ENCODE measurements at regions not wholly inside any gene's neighbourhood (a gene's known extent, or its start where the extent isn't known, plus 50 kb on each side); places are given as distances from the start of the nearest gene placed in this dataset.

DNA sequence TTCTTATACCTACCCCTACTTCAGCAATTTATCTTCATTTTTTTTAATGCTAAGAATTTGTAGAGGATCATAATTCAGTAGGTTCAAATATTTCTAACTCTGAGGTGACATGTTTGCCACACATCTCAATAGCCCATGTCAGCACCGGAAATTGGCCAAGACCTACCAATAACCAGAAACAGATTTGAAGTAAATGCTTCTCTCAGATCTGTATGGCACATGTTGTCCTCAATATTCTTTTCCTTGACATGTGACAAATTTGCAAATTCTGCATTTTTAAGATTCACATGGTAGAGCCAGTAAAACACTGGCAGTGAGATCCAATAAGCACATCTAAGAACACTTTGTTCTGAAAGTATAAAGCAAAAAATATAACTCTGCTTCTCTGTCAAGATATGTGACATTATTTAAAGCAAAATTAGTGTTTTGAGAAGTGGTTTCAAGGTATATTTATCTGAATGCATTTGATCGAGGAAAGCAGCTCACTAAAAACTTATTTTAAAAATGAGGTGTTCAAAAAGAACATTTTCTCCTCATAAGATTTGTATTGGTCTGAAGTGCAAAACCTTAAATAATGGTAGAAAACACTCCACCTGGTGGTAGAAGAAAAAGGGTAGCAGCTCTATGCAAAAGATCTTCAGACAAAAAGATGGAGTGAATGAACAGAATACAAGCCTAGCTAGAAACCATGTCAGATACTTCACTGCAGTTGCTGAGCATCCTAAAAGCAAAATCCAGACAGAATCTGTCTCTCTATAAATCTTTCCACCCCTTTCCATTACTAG lies 513.8 kb upstream of the FAM241A start:
- DNase-seq = peak; percentile 7

DNA sequence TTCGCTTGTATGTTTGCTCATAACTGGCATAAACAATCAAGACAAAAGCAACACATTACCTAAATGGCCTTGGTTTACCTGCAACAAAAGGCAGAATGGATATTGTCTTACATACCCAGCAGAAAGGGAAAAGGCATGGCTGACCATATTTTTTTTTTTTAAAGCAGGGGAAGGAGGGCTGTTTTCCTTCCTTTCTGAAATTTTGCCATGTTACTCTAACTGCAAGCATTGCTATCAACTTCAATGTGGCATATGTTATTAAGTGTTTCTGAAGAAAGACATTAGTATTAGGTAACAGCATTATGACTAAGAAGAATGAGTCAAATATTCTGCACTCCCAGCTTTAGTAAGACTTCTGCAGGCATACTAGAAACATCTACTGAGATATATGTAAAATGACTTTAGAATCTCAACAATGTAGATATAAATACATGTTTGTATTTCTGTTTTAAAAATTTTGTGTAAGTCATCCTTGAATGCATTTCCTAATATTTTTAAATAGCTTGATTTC lies 512.6 kb upstream of the FAM241A start:
- no peak for DNase-seq

DNA sequence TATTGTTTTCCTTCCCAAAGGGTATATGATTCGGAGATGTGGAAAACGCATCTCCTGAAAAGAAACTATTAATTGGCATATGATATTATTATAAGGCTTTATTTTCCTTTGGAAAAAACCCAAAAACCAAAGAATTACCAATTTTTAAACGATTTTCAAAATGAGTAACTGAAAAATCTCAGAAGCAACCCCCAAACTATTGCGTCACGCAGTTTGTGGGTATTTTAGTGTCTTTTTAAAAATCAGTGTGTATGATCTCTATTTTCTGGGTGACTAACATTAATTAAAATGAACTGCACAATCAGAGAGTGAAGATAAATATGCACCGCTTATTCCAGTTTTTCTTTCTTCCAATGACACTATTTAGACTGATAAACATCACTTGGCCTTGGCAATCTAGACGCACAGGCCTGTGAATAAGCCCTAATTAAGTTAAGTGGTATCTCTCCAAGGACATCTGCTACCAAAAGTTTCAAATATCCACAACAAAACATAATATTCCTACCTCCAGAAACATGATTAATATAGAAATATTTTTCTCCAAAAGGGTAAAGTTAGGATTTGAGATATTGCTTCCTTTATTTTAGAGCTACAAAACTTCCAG lies 511.5 kb upstream of the FAM241A start:
- no peak for DNase-seq

DNA sequence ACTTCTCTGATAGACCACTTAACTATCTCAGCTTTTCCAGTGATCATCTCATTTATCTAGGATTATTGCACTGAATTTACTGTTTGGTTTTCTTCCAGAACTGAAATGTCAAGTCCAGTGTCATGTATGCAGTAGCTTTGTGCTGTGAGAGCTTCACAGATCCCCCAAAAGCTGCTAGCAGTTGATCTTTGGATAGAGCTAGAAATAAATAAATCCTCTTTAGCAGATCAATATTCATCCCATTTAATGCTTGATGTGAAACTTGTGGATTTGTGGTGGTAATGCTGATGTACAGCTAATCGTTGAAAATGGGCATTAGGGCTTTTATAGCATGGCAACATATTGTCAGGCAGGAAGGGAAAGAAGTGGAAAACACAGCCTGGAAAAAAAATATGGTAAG lies 509.6 kb upstream of the FAM241A start:
- no peak for DNase-seq

GRCh38 chr4:111636961-111637585 lies 508.2 kb upstream of the FAM241A start:
- DNase-seq = no peak

GRCh38 chr4:111639120-111639690 lies 506.0 kb upstream of the FAM241A start:
- no peak for DNase-seq

- no peak for DNase-seq
Observed at GRCh38 chr4:111639876-111640275, 505.4 kb upstream of the FAM241A start.

GRCh38 chr4:111641813-111642579 lies 503.3 kb upstream of the FAM241A start:
- peak; percentile 85 for DNase-seq

DNA sequence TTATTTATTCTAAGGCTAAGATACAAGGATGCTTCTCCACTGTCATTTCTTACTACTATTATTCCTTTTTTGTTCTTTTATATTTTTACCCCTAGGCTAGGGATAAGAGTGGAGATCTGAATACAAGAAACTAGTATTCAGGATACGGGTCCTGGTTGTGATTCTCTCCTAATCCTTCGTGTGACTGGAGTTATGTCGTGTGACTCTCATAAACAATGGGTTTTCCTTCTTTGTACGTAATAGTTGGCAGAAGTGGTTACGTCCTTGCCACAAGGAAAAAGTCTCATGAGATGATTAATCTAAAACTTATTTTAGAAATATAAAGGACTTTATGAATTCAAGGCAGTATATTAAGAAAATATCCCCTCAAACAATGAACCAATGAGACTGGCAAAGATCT lies 497.2 kb upstream of the FAM241A start:
- no peak for DNase-seq

DNA sequence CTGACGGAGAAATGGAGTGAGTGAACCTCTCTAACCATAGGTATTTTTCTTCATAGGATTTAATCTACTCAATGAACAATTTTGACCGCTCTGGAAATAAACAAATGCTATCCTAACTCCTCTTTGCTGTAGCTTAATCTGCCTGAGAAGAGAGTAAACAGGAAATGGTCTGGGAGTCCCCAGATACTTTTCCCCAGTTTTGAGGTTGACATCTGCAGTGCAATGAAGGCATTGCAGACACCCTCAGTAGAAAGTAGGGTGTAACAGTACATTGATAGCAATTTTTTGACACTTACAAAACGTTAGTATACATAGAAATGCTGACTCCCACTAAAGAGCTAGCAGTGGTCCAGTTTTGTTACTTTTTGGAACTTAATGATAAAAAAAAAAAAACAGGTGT lies 495.9 kb upstream of the FAM241A start:
- DNase-seq = no peak

- no peak for DNase-seq
Observed at GRCh38 chr4:111650146-111650545, 495.1 kb upstream of the FAM241A start.

GRCh38 chr4:111650674-111651086 lies 494.6 kb upstream of the FAM241A start:
- no peak for DNase-seq

DNA sequence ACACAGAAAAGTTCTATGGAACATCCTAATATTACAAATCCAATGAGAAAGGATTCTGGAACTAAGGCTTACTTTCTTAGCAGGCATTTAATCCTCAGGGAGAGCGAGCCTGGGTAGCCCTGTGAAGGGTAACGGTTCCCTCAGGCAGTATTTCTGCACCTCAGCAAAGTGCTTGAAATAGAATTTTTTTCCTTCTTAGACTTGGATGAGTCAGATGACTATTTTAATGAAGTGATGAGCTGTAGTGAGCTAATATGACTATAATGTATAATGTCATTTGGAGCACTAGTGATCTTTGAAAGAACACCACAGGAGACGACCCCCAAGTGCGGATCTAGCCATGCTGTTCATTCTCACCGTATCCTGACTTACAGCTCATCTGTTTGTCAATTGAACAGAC lies 493.0 kb upstream of the FAM241A start:
- no peak for DNase-seq

DNA sequence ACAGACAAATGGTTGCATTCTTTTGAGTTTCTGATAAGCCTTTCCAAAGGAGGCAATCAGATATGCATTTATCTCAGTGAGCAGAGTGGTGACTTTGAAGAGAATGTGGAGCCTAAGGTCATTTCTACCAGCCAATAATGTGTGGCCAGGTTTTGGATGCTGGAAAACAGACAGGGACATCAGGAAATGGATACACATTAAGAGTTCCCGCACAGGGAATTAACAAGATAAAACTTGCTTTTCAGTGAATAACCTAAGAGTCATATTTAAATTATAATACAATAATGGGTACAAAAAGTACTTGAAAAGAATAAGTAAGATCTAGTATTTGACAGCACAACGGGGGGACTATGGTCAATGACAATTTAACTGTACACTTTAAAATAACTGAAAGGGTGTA lies 492.3 kb upstream of the FAM241A start:
- no peak for DNase-seq

DNA sequence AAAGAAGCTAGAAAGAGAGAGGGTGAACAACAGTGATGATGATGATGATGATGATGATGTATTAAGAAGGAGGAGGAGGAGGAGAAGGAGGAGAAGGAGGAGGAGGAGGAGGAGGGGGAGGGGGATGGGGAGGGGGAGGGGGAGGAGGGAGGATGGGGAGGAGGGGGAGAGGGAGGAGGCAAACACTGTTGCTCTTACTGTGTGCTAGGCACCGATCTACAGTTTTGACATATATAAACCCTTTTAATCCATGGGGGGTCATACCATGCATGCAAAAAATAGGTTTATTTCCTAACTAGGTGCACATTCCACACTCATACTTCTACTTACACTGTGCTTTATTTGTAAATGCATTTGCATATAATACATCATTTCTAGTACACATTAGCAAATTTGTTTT lies 482.8 kb upstream of the FAM241A start:
- no peak for DNase-seq

GRCh38 chr4:111664308-111664945 lies 480.8 kb upstream of the FAM241A start:
- DNase-seq = no peak

GRCh38 chr4:111666826-111667360 lies 478.4 kb upstream of the FAM241A start:
- DNase-seq = no peak

DNA sequence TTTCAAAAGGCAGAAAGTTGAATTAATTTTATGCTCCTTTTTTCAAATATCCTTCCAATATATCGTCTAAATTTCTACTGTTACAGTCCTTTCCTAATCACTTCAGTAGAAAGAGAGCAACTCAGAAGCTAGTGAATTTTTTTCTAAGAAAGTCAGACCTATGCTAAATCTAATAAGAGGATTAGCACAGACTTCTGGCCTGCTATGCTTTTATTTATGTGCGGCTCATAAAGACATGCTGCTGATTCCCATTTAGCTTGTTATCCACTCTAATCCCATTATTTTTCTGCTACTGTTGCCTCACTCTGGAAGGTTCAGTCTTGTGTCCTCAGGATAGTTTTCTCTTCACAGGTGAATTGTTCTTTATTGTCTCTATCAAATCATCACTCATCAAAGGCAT lies 473.5 kb upstream of the FAM241A start:
- DNase-seq = no peak

- DNase-seq = no peak
Observed at GRCh38 chr4:111675746-111676145, 469.5 kb upstream of the FAM241A start.

DNA sequence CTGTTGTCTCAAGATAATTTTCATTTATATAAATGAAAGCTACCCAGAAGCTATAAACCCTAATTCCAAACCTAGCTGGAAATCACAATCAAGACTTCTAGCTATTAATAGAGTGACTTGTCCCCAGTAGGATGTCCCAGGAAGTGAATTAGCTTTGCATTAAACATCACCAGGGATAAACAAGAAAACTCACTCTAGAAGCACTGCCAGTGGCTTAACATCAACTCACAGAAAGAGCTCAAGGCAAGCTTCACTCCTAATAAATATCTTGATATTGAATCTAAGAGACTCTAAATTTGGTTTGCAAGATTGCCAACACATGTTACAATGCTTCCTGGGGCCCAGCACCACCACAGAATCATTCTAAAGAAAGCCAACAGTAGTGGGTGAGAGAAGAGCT lies 468.7 kb upstream of the FAM241A start:
- DNase-seq = no peak

GRCh38 chr4:111678479-111678878 lies 466.8 kb upstream of the FAM241A start:
- no peak for DNase-seq

- DNase-seq = no peak
Observed at GRCh38 chr4:111678908-111679307, 466.3 kb upstream of the FAM241A start.
